Activated CD8-positive, alpha-beta memory T cell treated with anti-CD3 and anti-CD28 coated beads, Interleukin-2, amount 50 U/mL, for 48 hours (primary cell): ENCODE measurements at regions not wholly inside any gene's neighbourhood (a gene's known extent, or its start where the extent isn't known, plus 50 kb on each side); places are given as distances from the start of the nearest gene placed in this dataset.

Source experiments
- DNase-seq: peaks from one replicate; pipeline ENCODE4 v3.0.0-alpha.2; 2020

- DNase-seq, result no peak
Observed at GRCh38 chr9:88659126-88659525, 124.1 kb downstream of the NXNL2 start.

- no peak for DNase-seq
Observed at GRCh38 chr9:88660611-88661010, 125.6 kb downstream of the NXNL2 start.

- DNase-seq, result no peak
Observed at GRCh38 chr9:88661759-88662158, 126.8 kb downstream of the NXNL2 start.

- DNase-seq, result no peak
Observed at GRCh38 chr9:88663771-88664419, 128.9 kb downstream of the NXNL2 start.

- DNase-seq, result no peak
Observed at GRCh38 chr9:88664773-88665172, 129.8 kb downstream of the NXNL2 start.

GRCh38 chr9:88672874-88673689, 138.1 kb downstream of the NXNL2 start:
- no peak for DNase-seq

GRCh38 chr9:88673886-88674285, 138.9 kb downstream of the NXNL2 start:
- DNase-seq, result no peak

GRCh38 chr9:88676644-88677043, 141.7 kb downstream of the NXNL2 start:
- no peak for DNase-seq

GRCh38 chr9:88678008-88678407, 143.0 kb downstream of the NXNL2 start:
- no peak for DNase-seq

- no peak for DNase-seq
Observed at GRCh38 chr9:88678431-88678830, 143.5 kb downstream of the NXNL2 start.

GRCh38 chr9:88680041-88680440, 145.1 kb downstream of the NXNL2 start:
- DNase-seq, result no peak

- DNase-seq, result no peak
Observed at GRCh38 chr9:88680505-88681160, 145.7 kb downstream of the NXNL2 start.

- no peak for DNase-seq
Observed at GRCh38 chr9:88681434-88681833, 146.5 kb downstream of the NXNL2 start.

- no peak for DNase-seq
Observed at GRCh38 chr9:88682431-88682831, 147.5 kb downstream of the NXNL2 start.

GRCh38 chr9:88684046-88684445, 149.1 kb downstream of the NXNL2 start:
- DNase-seq, result no peak

- DNase-seq, result no peak
Observed at GRCh38 chr9:88684845-88685244, 149.9 kb downstream of the NXNL2 start.

- no peak for DNase-seq
Observed at GRCh38 chr9:88685966-88686365, 151.0 kb downstream of the NXNL2 start.

- no peak for DNase-seq
Observed at GRCh38 chr9:88689509-88690298, 154.7 kb downstream of the NXNL2 start.

GRCh38 chr9:88690628-88691027, 155.7 kb downstream of the NXNL2 start:
- DNase-seq, result no peak

- DNase-seq, result no peak
Observed at GRCh38 chr9:88691091-88691490, 156.1 kb downstream of the NXNL2 start.

GRCh38 chr9:88691811-88692210, 156.8 kb downstream of the NXNL2 start:
- no peak for DNase-seq

GRCh38 chr9:88692827-88693226, 157.8 kb downstream of the NXNL2 start:
- DNase-seq, result no peak

- DNase-seq, result no peak
Observed at GRCh38 chr9:88694625-88695024, 159.6 kb downstream of the NXNL2 start.
